OCI-LY1 (cell line): ENCODE measurements at regions not wholly inside any gene's neighbourhood (a gene's known extent, or its start where the extent isn't known, plus 50 kb on each side); places are given as distances from the start of the nearest gene placed in this dataset.

Source experiments
- EZH2 ChIP-seq: fragments of 200-600 bp; sonication (generic), shearing (Covaris generic); IDR thresholded peaks from 2 replicates; pipeline ENCODE4 v1.8.0; 2017; ENCODE audit warnings: borderline replicate concordance, mixed run types, mild to moderate bottlenecking, antibody characterized with exemption, low read length, moderate library complexity, mixed read lengths
- TF ChIP-seq, protein P1 (sequence below): fragments of 200-600 bp; sonication (generic), shearing (Covaris generic); IDR thresholded peaks from 2 replicates; pipeline ENCODE4 v1.5.1; 2017; ENCODE audit warnings: mild to moderate bottlenecking, antibody characterized with exemption, low read length, moderate library complexity, mixed read lengths

GRCh38 chr5:75869891-75870290, 152.7 kb upstream of the POC5 start:
- no peak for TF ChIP-seq EZH2
- TF ChIP-seq, protein P1, sequence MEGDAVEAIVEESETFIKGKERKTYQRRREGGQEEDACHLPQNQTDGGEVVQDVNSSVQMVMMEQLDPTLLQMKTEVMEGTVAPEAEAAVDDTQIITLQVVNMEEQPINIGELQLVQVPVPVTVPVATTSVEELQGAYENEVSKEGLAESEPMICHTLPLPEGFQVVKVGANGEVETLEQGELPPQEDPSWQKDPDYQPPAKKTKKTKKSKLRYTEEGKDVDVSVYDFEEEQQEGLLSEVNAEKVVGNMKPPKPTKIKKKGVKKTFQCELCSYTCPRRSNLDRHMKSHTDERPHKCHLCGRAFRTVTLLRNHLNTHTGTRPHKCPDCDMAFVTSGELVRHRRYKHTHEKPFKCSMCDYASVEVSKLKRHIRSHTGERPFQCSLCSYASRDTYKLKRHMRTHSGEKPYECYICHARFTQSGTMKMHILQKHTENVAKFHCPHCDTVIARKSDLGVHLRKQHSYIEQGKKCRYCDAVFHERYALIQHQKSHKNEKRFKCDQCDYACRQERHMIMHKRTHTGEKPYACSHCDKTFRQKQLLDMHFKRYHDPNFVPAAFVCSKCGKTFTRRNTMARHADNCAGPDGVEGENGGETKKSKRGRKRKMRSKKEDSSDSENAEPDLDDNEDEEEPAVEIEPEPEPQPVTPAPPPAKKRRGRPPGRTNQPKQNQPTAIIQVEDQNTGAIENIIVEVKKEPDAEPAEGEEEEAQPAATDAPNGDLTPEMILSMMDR = no peak
